ENCODE measurements at regions not wholly inside any gene's neighbourhood (a gene's known extent, or its start where the extent isn't known, plus 50 kb on each side); places are given as distances from the start of the nearest gene placed in this dataset.

DNA sequence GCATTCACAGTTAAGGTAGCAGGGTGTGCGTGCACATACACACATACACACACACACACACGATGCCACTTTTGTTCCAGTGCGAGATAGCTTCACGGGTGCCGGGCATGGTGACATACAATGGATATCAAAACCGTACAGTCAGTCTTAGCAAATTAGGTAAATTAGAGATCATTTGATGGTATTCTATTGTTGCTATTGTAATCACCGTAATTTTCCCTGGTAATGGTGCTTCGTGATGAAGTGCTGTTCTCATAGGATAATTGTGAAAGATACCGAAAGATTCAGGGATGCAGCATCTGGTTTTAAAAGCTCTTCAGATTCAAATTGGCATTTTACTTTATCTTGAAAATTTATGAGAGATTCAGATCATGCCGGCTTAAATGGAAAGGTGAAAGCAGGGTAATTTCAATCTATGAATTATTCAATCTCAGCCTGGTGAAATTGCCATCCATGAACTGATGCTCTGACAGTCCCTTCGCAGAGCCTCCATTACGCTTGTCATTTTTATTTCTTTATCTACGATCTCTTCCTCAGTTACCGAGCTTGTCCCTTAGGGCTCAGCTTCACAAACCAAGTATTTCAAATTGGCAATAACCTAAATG, 71.3 kb upstream of the SOX4 start:
- Histone ChIP-seq H3K4me3 (ENCODE audit: low read length) (no peak overlapping the region), H3K36me3 (ENCODE audit: insufficient read depth, low read length) (no peaks in the 10 kb centered on the region), H3K27ac (ENCODE audit: low read depth in 1 of 2, low read length in 2 of 2) (no peak overlapping the region), H3K27me3 (ENCODE audit: control insufficient read depth in 1 of 2, insufficient read depth in 2 of 2, low read length in 2 of 2) (no peaks in the 10 kb centered on the region), H3K9me3 (ENCODE audit: control insufficient read depth in 1 of 2, insufficient read depth in 1 of 2, low read length in 2 of 2) (peaks cover 0 to 5% of the 10 kb centered on the region in 2 experiments), H3K4me1 (ENCODE audit: insufficient read depth, low read length) (no peaks in the 10 kb centered on the region)
- ChIA-PET CTCF (no interaction called here), POLR2A (no interaction called here)
- intact Hi-C loops (cut with DNase I, micrococcal nuclease), result no loop called here
- no peaks in the 10 kb centered on the region for H3K36me3 Mint-ChIP-seq (ENCODE audit: low read depth)
- no peak for DNase-seq
- H3K27ac Mint-ChIP-seq, result no peak overlapping the region
- no peaks in the 10 kb centered on the region for H3K9me3 Mint-ChIP-seq
- no peaks in the 10 kb centered on the region for H3K4me1 Mint-ChIP-seq (ENCODE audit: low read depth)
- ATAC-seq (ENCODE audit: poor library complexity), result no peak
- H3K27me3 Mint-ChIP-seq, result peaks cover 5% of the 10 kb centered on the region
- TF ChIP-seq, protein P1, sequence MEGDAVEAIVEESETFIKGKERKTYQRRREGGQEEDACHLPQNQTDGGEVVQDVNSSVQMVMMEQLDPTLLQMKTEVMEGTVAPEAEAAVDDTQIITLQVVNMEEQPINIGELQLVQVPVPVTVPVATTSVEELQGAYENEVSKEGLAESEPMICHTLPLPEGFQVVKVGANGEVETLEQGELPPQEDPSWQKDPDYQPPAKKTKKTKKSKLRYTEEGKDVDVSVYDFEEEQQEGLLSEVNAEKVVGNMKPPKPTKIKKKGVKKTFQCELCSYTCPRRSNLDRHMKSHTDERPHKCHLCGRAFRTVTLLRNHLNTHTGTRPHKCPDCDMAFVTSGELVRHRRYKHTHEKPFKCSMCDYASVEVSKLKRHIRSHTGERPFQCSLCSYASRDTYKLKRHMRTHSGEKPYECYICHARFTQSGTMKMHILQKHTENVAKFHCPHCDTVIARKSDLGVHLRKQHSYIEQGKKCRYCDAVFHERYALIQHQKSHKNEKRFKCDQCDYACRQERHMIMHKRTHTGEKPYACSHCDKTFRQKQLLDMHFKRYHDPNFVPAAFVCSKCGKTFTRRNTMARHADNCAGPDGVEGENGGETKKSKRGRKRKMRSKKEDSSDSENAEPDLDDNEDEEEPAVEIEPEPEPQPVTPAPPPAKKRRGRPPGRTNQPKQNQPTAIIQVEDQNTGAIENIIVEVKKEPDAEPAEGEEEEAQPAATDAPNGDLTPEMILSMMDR (IDR thresholded peaks at IDR 0.05), result no peak
- H3K4me3 Mint-ChIP-seq, result no peak overlapping the region

DNA sequence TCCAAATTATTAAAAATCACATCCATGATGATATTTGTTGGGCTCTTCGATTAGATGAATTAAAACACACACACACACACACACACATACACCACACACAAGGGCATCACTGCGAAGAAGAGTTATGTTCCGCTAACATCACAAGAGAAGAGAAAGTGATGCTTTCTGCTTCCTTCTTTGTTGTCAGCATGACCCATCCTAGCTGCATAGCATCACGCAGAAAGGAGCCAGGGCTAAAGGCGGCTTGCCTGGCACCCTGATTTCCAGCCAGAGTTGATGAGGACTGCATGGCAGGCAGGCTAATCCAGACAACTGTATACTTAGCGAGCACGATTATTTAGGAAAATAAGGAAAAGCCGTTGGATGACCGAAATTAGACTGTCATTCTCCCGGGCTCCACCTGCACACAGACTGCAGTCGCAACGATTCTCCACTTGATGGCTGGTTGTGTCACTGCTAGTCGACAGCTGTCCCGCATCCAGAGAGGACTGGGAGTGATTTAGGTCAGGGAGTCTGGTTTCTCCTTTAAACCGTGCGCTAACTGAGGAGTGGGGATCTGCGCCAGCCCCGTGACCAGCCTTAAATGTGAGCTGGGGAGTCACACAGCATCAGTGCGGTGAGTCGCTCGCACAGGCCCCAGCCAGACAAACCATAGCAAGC, 70.6 kb upstream of the SOX4 start:
- POLR2A ChIA-PET, result no interaction called here
- no peaks in the 10 kb centered on the region for H3K4me1 Mint-ChIP-seq (ENCODE audit: low read depth)
- no peaks in the 10 kb centered on the region for H3K36me3 Mint-ChIP-seq (ENCODE audit: low read depth)
- H3K27me3 Mint-ChIP-seq, result peaks cover 5% of the 10 kb centered on the region
- no peak overlapping the region for H3K27ac Mint-ChIP-seq
- CTCF ChIA-PET, result no interaction called here
- DNase-seq (no peak), ATAC-seq (ENCODE audit: poor library complexity) (no peak)
- H3K4me3 ChIP-seq (ENCODE audit: low read length), result no peak overlapping the region
- H3K4me1 ChIP-seq (ENCODE audit: insufficient read depth, low read length), result no peaks in the 10 kb centered on the region
- no peak overlapping the region for H3K27ac ChIP-seq (ENCODE audit: low read depth in 1 of 2, low read length in 2 of 2)
- intact Hi-C loops (cut with DNase I, micrococcal nuclease), result no loop called here
- H3K4me3 Mint-ChIP-seq, result no peak overlapping the region
- H3K36me3 ChIP-seq (ENCODE audit: insufficient read depth, low read length), result no peaks in the 10 kb centered on the region
- no peaks in the 10 kb centered on the region for H3K27me3 ChIP-seq (ENCODE audit: control insufficient read depth in 1 of 2, insufficient read depth in 2 of 2, low read length in 2 of 2)
- no peaks in the 10 kb centered on the region for H3K9me3 Mint-ChIP-seq
- TF ChIP-seq, protein P1 (IDR thresholded peaks at IDR 0.05), result no peak
- H3K9me3 ChIP-seq (ENCODE audit: control insufficient read depth in 1 of 2, insufficient read depth in 1 of 2, low read length in 2 of 2), result peaks cover 0 to 1% of the 10 kb centered on the region in 2 experiments

DNA sequence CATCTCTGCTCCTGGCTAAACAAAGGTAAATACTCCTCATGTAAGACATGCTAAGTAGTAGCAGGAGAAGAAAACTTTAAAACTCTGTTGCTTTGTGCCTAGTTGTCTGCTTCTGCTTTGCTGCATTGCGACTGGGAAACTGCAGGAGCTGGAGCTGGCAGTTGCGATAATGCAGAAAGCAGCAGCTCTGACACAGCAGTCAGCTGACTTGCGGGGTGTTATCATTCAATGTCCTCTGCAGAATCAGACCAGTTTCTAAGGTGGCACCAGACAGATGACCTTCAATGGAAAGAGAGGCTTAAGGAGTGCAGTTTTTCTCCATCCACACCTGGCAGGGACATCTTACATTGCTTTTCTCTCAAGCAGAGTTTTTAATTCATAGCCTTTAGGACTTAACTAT, 69.9 kb upstream of the SOX4 start:
- TF ChIP-seq, protein P1 (IDR thresholded peaks at IDR 0.05), result no peak
- no peaks in the 10 kb centered on the region for H3K4me1 ChIP-seq (ENCODE audit: insufficient read depth, low read length)
- DNase-seq (no peak), ATAC-seq (ENCODE audit: poor library complexity) (no peak)
- POLR2A ChIA-PET, result no interaction called here
- H3K27ac ChIP-seq (ENCODE audit: low read depth in 1 of 2, low read length in 2 of 2), result no peak overlapping the region
- Mint-ChIP-seq H3K27me3 (no peaks in the 10 kb centered on the region), H3K4me1 (ENCODE audit: low read depth) (no peaks in the 10 kb centered on the region), H3K27ac (no peak overlapping the region), H3K4me3 (no peak overlapping the region), H3K9me3 (no peaks in the 10 kb centered on the region), H3K36me3 (ENCODE audit: low read depth) (no peaks in the 10 kb centered on the region)
- CTCF ChIA-PET, result no interaction called here
- intact Hi-C loops (cut with DNase I, micrococcal nuclease), result no loop called here
- H3K36me3 ChIP-seq (ENCODE audit: insufficient read depth, low read length), result no peaks in the 10 kb centered on the region
- H3K4me3 ChIP-seq (ENCODE audit: low read length), result no peak overlapping the region
- no peaks in the 10 kb centered on the region for H3K27me3 ChIP-seq (ENCODE audit: control insufficient read depth in 1 of 2, insufficient read depth in 2 of 2, low read length in 2 of 2)
- H3K9me3 ChIP-seq (ENCODE audit: control insufficient read depth in 1 of 2, insufficient read depth in 1 of 2, low read length in 2 of 2), result no peaks in the 10 kb centered on the region

All from CD4-positive, alpha-beta T cell (primary cell).